RWPE2 (cell line): ENCODE measurements at regions not wholly inside any gene's neighbourhood (a gene's known extent, or its start where the extent isn't known, plus 50 kb on each side); places are given as distances from the start of the nearest gene placed in this dataset.
A peak's percentile ranks its signal among the peaks of the same experiment; 100 is the strongest.
"Not testable (repeated sequence)": the region's sequence is repeated elsewhere in the genome, so short reads cannot be mapped to it uniquely, and the experiment has no call there.

ENCODE experiments used
- ATAC-seq: fragments of 200-7000 bp; cut with Tn5 transposase; 3 replicates; pipeline ENCODE4 v1.9.1; 2021; ENCODE audit warnings: low read depth
- DNase-seq: peaks from one replicate; pipeline ENCODE4 v3.0.0-alpha.2; 2020; ENCODE audit warnings: low spot score
- H3K27ac ChIP-seq: fragments of 450-650 bp; 2 replicates; pipeline ENCODE4 v1.5.1; 2017; ENCODE audit warnings: mild to moderate bottlenecking; ENCODE audit not compliant: poor library complexity, severe bottlenecking
- H3K27me3 ChIP-seq: fragments of 250-450 bp; sonication (Bioruptor Pico); 2 replicates; pipeline ENCODE4 v1.5.1; 2021; ENCODE audit warnings: mild to moderate bottlenecking, moderate library complexity; ENCODE audit not compliant: insufficient read depth, poor library complexity, severe bottlenecking
- H3K36me3 ChIP-seq: fragments of 250-450 bp; sonication (Bioruptor Pico); 2 replicates; pipeline ENCODE4 v1.5.1; 2020; ENCODE audit warnings: low read depth, mild to moderate bottlenecking, moderate library complexity
- H3K4me1 ChIP-seq: fragments of 250-450 bp; sonication (Bioruptor Pico); 2 replicates; pipeline ENCODE4 v1.5.1; 2021; ENCODE audit warnings: mild to moderate bottlenecking, moderate library complexity; ENCODE audit not compliant: insufficient read depth, poor library complexity, severe bottlenecking
- H3K4me3 ChIP-seq: fragments of 250-450 bp; sonication (Bioruptor Pico); 2 replicates; pipeline ENCODE4 v1.5.1; 2021; ENCODE audit warnings: mild to moderate bottlenecking, moderate library complexity; ENCODE audit not compliant: severe bottlenecking
- H3K9me3 ChIP-seq: fragments of 250-450 bp; sonication (Bioruptor Pico); 2 replicates; pipeline ENCODE4 v1.5.1; 2021; ENCODE audit warnings: mild to moderate bottlenecking, moderate library complexity; ENCODE audit not compliant: severe bottlenecking
- TF ChIP-seq, protein P1 (sequence below): fragments of 450-650 bp; IDR thresholded peaks from one replicate; pipeline ENCODE4 v1.5.1; 2017; ENCODE audit warnings: mild to moderate bottlenecking, moderate library complexity; ENCODE audit not compliant: poor library complexity, severe bottlenecking

DNA sequence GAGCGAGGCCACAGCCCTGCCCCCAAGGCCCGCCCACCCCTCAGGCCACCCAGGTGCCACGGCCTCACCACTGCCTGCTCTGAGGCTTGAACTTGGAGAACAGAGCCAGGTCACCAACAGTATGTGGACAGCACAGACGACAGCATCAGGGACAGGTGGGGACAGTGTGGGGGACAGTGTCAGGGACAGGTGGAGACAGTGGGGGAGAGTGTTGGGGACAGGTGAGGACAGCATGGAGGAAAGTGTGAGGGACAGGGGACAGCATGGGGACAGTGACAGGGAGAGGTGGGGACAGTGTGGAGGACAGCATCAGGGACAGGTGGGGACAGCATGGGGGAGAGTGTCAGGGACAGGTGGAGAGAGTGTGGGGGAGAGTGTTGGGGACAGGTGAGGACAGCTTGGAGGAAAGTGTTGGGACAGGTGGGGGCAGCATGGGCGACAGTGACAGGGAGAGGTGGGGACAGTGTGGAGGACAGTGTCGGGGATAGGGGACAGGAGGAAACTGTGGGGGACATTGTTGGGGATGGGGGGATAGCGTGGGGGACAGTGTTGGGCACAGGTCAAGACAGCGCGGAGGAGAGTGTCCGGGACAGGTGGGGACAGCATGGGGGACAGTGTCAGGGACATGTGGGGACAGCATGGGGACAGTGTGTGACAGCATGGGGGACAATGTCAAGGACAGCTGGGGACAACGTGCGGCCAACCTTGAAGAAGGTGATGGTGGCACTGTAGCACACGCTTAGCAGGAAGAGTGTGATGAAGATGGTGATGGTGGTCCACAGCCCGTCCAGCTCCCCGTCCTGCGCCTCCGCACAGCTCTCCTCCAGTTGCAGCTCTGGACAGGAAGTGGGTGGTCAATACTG lies 114.9 kb downstream of the TMEM121 start:
- H3K27ac ChIP-seq = no peak overlapping the region
- no peaks in the 10 kb centered on the region for H3K9me3 ChIP-seq
- no peak for DNase-seq
- H3K4me3 ChIP-seq = no peak overlapping the region
- TF ChIP-seq, protein P1, sequence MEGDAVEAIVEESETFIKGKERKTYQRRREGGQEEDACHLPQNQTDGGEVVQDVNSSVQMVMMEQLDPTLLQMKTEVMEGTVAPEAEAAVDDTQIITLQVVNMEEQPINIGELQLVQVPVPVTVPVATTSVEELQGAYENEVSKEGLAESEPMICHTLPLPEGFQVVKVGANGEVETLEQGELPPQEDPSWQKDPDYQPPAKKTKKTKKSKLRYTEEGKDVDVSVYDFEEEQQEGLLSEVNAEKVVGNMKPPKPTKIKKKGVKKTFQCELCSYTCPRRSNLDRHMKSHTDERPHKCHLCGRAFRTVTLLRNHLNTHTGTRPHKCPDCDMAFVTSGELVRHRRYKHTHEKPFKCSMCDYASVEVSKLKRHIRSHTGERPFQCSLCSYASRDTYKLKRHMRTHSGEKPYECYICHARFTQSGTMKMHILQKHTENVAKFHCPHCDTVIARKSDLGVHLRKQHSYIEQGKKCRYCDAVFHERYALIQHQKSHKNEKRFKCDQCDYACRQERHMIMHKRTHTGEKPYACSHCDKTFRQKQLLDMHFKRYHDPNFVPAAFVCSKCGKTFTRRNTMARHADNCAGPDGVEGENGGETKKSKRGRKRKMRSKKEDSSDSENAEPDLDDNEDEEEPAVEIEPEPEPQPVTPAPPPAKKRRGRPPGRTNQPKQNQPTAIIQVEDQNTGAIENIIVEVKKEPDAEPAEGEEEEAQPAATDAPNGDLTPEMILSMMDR = no peak
- ATAC-seq = no peak
- no peaks in the 10 kb centered on the region for H3K36me3 ChIP-seq
- H3K4me1 ChIP-seq = no peaks in the 10 kb centered on the region
- H3K27me3 ChIP-seq = no peaks in the 10 kb centered on the region

DNA sequence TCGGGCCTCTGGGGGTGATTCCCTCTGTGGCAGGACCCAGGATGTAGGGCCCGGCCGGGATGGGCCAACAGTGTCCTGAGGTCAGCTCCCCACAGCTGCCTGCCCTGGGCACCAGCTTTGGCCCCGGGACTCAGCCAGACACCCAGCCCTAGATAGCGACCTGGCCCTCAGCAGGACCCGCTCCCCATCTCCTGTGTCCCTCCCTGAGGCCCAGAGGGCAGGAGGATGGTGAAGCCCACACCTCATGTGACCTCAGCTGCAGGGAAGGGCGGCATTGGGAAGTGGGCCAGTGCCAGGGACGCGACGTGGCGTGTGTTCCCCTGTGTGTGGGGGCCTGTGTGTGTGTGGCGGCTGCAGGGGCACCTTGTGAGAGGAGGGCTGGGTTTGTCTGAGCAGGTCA lies 115.6 kb downstream of the TMEM121 start:
- H3K27ac ChIP-seq, H3K27me3 ChIP-seq, ATAC-seq, H3K36me3 ChIP-seq, H3K9me3 ChIP-seq, H3K4me1 ChIP-seq, H3K4me3 ChIP-seq, DNase-seq: not testable (repeated sequence)

DNA sequence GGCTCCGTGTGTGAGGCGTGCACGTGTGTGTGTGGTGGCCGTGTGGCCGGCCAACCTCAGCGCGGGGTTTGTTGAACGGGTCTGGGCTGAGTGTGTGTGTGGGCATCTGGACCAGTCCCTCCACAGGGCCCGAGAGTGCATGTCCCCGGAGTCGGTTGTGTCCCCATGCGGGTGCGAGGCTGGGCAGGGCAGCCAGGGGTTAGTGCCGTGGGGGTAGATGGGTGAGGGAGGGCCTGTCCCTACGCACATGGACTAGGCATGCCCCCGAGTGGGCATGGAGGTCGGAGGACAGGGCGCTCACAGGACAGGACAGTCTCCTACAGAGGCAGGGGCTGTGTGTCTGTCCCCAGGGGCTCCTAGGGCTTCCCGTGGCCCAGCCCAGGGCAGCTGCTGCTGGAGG lies 116.1 kb downstream of the TMEM121 start:
- not testable (repeated sequence) for ATAC-seq, H3K9me3 ChIP-seq, H3K27ac ChIP-seq, H3K27me3 ChIP-seq, H3K36me3 ChIP-seq, H3K4me3 ChIP-seq, DNase-seq, H3K4me1 ChIP-seq

DNA sequence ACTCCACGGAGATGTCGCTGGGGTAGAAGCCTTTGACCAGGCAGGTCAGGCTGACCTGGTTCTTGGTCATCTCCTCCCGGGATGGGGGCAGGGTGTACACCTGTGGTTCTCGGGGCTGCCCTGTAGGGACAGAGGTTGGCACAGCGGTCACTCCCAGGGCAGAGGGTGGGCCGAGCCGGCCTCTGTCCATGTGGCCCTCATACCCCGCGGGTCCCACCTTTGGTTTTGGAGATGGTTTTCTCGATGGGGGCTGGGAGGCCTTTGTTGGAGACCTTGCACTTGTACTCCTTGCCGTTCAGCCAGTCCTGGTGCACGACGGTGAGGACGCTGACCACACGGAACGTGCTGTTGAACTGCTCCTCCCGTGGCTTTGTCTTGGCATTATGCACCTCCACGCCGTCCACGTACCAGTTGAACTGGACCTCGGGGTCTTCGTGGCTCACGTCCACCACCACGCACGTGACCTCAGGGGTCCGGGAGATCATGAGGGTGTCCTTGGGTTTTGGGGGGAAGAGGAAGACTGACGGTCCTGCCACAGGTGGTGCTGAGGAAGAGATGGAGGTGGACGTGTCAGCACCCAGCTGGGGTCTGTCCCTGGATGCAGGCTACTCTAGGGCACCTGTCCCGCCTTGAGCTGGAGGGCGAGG lies 117.1 kb downstream of the TMEM121 start:
- H3K36me3 ChIP-seq, H3K9me3 ChIP-seq, DNase-seq, H3K4me1 ChIP-seq, H3K4me3 ChIP-seq, H3K27me3 ChIP-seq, ATAC-seq, H3K27ac ChIP-seq: not testable (repeated sequence)

DNA sequence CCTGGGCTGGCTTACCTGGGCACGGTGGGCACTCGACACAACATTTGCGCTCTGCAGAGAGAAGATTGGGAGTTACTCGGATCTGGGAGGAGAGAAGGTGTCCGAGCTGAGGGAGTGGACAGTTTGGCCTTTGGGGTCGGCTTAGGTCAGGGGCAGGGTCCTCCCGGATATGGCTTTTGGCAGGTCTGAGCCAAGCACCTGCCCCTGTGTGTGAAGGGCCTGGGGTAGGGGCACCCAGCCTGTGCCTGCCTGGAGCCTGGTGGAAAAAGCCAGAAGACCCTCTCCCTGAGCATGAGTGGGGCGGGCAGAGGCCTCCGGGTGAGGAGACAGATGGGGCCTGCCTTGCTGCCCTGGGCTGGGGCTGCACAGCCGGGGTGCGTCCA lies 117.7 kb downstream of the TMEM121 start:
- DNase-seq, H3K27ac ChIP-seq, H3K4me3 ChIP-seq, H3K27me3 ChIP-seq, ATAC-seq, H3K36me3 ChIP-seq, H3K4me1 ChIP-seq, H3K9me3 ChIP-seq: not testable (repeated sequence)

DNA sequence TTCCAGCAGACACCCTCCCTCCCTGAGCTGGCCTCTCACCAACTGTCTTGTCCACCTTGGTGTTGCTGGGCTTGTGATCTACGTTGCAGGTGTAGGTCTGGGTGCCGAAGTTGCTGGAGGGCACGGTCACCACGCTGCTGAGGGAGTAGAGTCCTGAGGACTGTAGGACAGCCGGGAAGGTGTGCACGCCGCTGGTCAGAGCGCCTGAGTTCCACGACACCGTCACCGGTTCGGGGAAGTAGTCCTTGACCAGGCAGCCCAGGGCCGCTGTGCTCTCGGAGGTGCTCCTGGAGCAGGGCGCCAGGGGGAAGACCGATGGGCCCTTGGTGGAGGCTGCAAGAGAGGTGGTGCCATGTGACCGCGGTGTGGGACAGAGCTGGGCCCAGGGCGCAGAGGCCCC lies 118.1 kb downstream of the TMEM121 start:
- H3K4me1 ChIP-seq, H3K36me3 ChIP-seq, ATAC-seq, H3K27ac ChIP-seq, H3K9me3 ChIP-seq, DNase-seq, H3K4me3 ChIP-seq, H3K27me3 ChIP-seq: not testable (repeated sequence)

DNA sequence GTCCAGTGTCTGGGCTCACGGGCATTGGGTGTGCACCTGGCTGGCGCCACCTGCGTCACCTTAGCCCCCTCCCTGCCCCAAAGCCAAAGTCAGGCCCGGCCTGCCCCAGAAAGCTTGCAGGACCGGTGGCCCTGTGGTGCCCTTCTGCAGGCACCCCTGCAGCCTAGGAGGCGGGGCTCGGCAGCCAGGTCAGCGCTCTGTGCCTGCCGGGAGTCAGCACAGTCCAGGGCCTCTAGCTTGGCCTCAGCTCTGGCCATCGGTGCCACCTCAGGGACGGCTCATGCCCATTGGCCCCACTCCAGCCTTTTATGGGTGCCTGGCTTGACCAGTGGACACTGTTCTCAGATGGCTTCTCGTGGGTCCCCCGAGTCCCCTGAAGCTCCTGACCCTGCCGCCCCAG lies 118.5 kb downstream of the TMEM121 start:
- not testable (repeated sequence) for H3K36me3 ChIP-seq, ATAC-seq, H3K4me3 ChIP-seq, H3K27me3 ChIP-seq, H3K9me3 ChIP-seq, H3K27ac ChIP-seq, H3K4me1 ChIP-seq, DNase-seq

DNA sequence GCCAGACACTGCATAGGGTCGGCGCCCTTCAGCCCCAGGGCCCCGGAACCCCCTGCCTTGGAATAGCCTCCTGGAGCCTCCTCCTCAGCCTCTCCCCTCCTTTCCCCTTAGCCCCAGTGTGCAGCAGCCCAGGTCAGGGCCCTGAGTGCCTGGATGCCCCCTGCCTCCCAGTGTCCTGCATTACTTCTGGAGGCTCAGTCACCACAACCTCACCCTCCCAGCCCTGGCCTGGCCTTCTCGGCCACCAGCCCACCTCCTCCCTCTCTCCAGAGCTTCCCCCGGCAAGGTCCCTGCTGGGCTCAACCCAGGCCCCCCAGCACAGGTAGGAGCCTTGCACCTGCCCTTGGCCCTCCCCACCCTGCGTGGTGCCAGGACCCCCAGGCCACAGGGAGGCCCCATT lies 119.0 kb downstream of the TMEM121 start:
- ATAC-seq = peak; percentile 18; the same call in 1 of the 3 replicates
- not testable (repeated sequence) for DNase-seq, H3K9me3 ChIP-seq, H3K27me3 ChIP-seq, H3K36me3 ChIP-seq, H3K4me1 ChIP-seq, H3K4me3 ChIP-seq, H3K27ac ChIP-seq
